ENCODE measurements at regions not wholly inside any gene's neighbourhood (a gene's known extent, or its start where the extent isn't known, plus 50 kb on each side); places are given as distances from the start of the nearest gene placed in this dataset.

- no peak for TF ChIP-seq CTCF (IDR thresholded peaks at IDR 0.05; ENCODE audit: low read length)
- no peak for TF ChIP-seq EZH2 (IDR thresholded peaks at IDR 0.05; ENCODE audit: borderline replicate concordance, low read length)
These were observed 70.6 kb upstream of the PPM1B start for GRCh38 chr2:44098050-44098449.
